ENCODE measurements at regions not wholly inside any gene's neighbourhood (a gene's known extent, or its start where the extent isn't known, plus 50 kb on each side); places are given as distances from the start of the nearest gene placed in this dataset.
A peak's percentile ranks its signal among the peaks of the same experiment; 100 is the strongest.
"Not testable (repeated sequence)": the region's sequence is repeated elsewhere in the genome, so short reads cannot be mapped to it uniquely, and the experiment has no call there.

- DNase-seq: no peak
These were observed 743.2 kb upstream of the CDH10 start for GRCh38 chr5:25387953-25388352.

- no peak for DNase-seq
These were observed 718.0 kb upstream of the CDH10 start for GRCh38 chr5:25362799-25363198.

- no peak for DNase-seq
These were observed 714.1 kb upstream of the CDH10 start for GRCh38 chr5:25358919-25359318.

GRCh38 chr5:25357605-25358004 is 712.8 kb upstream of the CDH10 start:
- peak in 1 of 2 experiments; percentile 32 for DNase-seq

- no peak for DNase-seq
These were observed 705.0 kb upstream of the CDH10 start for GRCh38 chr5:25349746-25350145.

- DNase-seq: no peak
These were observed 700.5 kb upstream of the CDH10 start for GRCh38 chr5:25345240-25345771.

- DNase-seq: no peak
These were observed 694.8 kb upstream of the CDH10 start for GRCh38 chr5:25339541-25339940.

- DNase-seq: no peak
These were observed 689.6 kb upstream of the CDH10 start for GRCh38 chr5:25334350-25334749.

- DNase-seq: no peak
These were observed 685.9 kb upstream of the CDH10 start for GRCh38 chr5:25330721-25331120.

GRCh38 chr5:25327172-25327571 is 682.4 kb upstream of the CDH10 start:
- no peak for DNase-seq

GRCh38 chr5:25301836-25302235 is 657.1 kb upstream of the CDH10 start:
- no peak for DNase-seq

- DNase-seq: no peak
These were observed 650.3 kb upstream of the CDH10 start for GRCh38 chr5:25295067-25295466.

- DNase-seq: not testable (repeated sequence)
These were observed 645.0 kb upstream of the CDH10 start for GRCh38 chr5:25289766-25290165.

GRCh38 chr5:25286319-25286718 is 641.5 kb upstream of the CDH10 start:
- peak; percentile 65 to 89 for DNase-seq

GRCh38 chr5:25285136-25285535 is 640.4 kb upstream of the CDH10 start:
- DNase-seq: no peak

GRCh38 chr5:25263507-25263906 is 618.7 kb upstream of the CDH10 start:
- not testable (repeated sequence) for DNase-seq

GRCh38 chr5:25262221-25262620 is 617.4 kb upstream of the CDH10 start:
- DNase-seq: no peak

- no peak for DNase-seq
These were observed 610.4 kb upstream of the CDH10 start for GRCh38 chr5:25255128-25255527.

- DNase-seq: no peak
These were observed 597.2 kb upstream of the CDH10 start for GRCh38 chr5:25241981-25242380.

GRCh38 chr5:25238720-25239119 is 593.9 kb upstream of the CDH10 start:
- DNase-seq: not testable (repeated sequence)

- DNase-seq: no peak
These were observed 579.7 kb upstream of the CDH10 start for GRCh38 chr5:25224316-25224982.

GRCh38 chr5:25199902-25200301 is 555.1 kb upstream of the CDH10 start:
- not testable (repeated sequence) for DNase-seq

- DNase-seq: no peak
These were observed 545.8 kb upstream of the CDH10 start for GRCh38 chr5:25190521-25191000.

GRCh38 chr5:25181249-25181648 is 536.5 kb upstream of the CDH10 start:
- no peak for DNase-seq

- not testable (repeated sequence) for DNase-seq
These were observed 517.8 kb upstream of the CDH10 start for GRCh38 chr5:25162616-25163015.
